ENCODE measurements at regions not wholly inside any gene's neighbourhood (a gene's known extent, or its start where the extent isn't known, plus 50 kb on each side); places are given as distances from the start of the nearest gene placed in this dataset.
"Not testable (repeated sequence)": the region's sequence is repeated elsewhere in the genome, so short reads cannot be mapped to it uniquely, and the experiment has no call there.

- H3K27me3 Mint-ChIP-seq (ENCODE audit: insufficient read depth): peaks cover 15% of the 10 kb centered on the region
- WGBS, 2 experiments (ENCODE audit: insufficient coverage in 1 of 2, insufficient read length in 1 of 2): 92 to 100% methylated on average over 2 to 4 of the region's 4 CpGs
- H3K4me1 ChIP-seq (ENCODE audit: control insufficient read depth, insufficient read depth, low read length): peaks cover 2% of the 10 kb centered on the region
- DNase-seq: no peak
- H3K27me3 ChIP-seq (ENCODE audit: control insufficient read depth, insufficient read depth, low read length, poor library complexity, severe bottlenecking): peaks cover 6% of the 10 kb centered on the region
- H3K36me3 ChIP-seq (ENCODE audit: control insufficient read depth, insufficient read depth, low read length): no peaks in the 10 kb centered on the region
- H3K27ac Mint-ChIP-seq: no peak overlapping the region
- no peak for TF ChIP-seq CTCF (conservative IDR thresholded peaks at IDR 0.05)
- H3K4me3 Mint-ChIP-seq: no peak overlapping the region
- H3K9me3 ChIP-seq (ENCODE audit: control insufficient read depth, low read length): no peaks in the 10 kb centered on the region
- no peak overlapping the region for H3K4me3 ChIP-seq (ENCODE audit: low read length)
- H3K9me3 Mint-ChIP-seq: peaks cover 1% of the 10 kb centered on the region
- no peaks in the 10 kb centered on the region for H3K36me3 Mint-ChIP-seq (ENCODE audit: low read depth)
- no peak overlapping the region for H3K27ac ChIP-seq (ENCODE audit: low read depth, low read length)
- H3K4me1 Mint-ChIP-seq: peaks cover 13% of the 10 kb centered on the region
- no peak overlapping the region for H3K9ac ChIP-seq (ENCODE audit: extremely low read depth, low read length, poor library complexity, severe bottlenecking)
These were observed 294.9 kb upstream of the ADGRL2 start for GRCh38 chr1:81505831-81506230.

GRCh38 chr1:81504820-81505219 lies 295.9 kb upstream of the ADGRL2 start:
- not testable (repeated sequence) for H3K27me3 ChIP-seq (ENCODE audit: control insufficient read depth, insufficient read depth, low read length, poor library complexity, severe bottlenecking); H3K27ac Mint-ChIP-seq; H3K4me1 ChIP-seq (ENCODE audit: control insufficient read depth, insufficient read depth, low read length); DNase-seq; H3K4me3 Mint-ChIP-seq; H3K4me3 ChIP-seq (ENCODE audit: low read length); H3K9ac ChIP-seq (ENCODE audit: extremely low read depth, low read length, poor library complexity, severe bottlenecking); H3K36me3 ChIP-seq (ENCODE audit: control insufficient read depth, insufficient read depth, low read length); H3K9me3 ChIP-seq (ENCODE audit: control insufficient read depth, low read length); H3K36me3 Mint-ChIP-seq (ENCODE audit: low read depth); H3K27ac ChIP-seq (ENCODE audit: low read depth, low read length); H3K9me3 Mint-ChIP-seq
- H3K4me1 Mint-ChIP-seq: peaks cover 12% of the 10 kb centered on the region
- H3K27me3 Mint-ChIP-seq (ENCODE audit: insufficient read depth): peaks cover 15% of the 10 kb centered on the region
- 98% methylated on average over 15 of the region's 16 CpGs; no CpG with 5 or more reads in 1 of the 2 experiments for WGBS, 2 experiments (ENCODE audit: insufficient coverage in 1 of 2, insufficient read length in 1 of 2)

GRCh38 chr1:81502705-81503104 lies 298.0 kb upstream of the ADGRL2 start:
- H3K36me3 ChIP-seq (ENCODE audit: control insufficient read depth, insufficient read depth, low read length); H3K27ac Mint-ChIP-seq; H3K27ac ChIP-seq (ENCODE audit: low read depth, low read length); H3K9ac ChIP-seq (ENCODE audit: extremely low read depth, low read length, poor library complexity, severe bottlenecking); H3K36me3 Mint-ChIP-seq (ENCODE audit: low read depth); H3K27me3 ChIP-seq (ENCODE audit: control insufficient read depth, insufficient read depth, low read length, poor library complexity, severe bottlenecking); H3K4me3 ChIP-seq (ENCODE audit: low read length); H3K9me3 Mint-ChIP-seq; H3K4me1 Mint-ChIP-seq; DNase-seq; H3K4me3 Mint-ChIP-seq; H3K4me1 ChIP-seq (ENCODE audit: control insufficient read depth, insufficient read depth, low read length); H3K9me3 ChIP-seq (ENCODE audit: control insufficient read depth, low read length): not testable (repeated sequence)
- H3K27me3 Mint-ChIP-seq (ENCODE audit: insufficient read depth): peaks cover 15% of the 10 kb centered on the region
- WGBS, 2 experiments (ENCODE audit: insufficient coverage in 1 of 2, insufficient read length in 1 of 2): 94% methylated on average over 18 of the region's 18 CpGs; no CpG with 5 or more reads in 1 of the 2 experiments

- H3K27me3 Mint-ChIP-seq (ENCODE audit: insufficient read depth): peaks cover 15% of the 10 kb centered on the region
- H3K9me3 Mint-ChIP-seq; H3K36me3 ChIP-seq (ENCODE audit: control insufficient read depth, insufficient read depth, low read length); H3K4me1 ChIP-seq (ENCODE audit: control insufficient read depth, insufficient read depth, low read length); H3K9me3 ChIP-seq (ENCODE audit: control insufficient read depth, low read length); H3K27me3 ChIP-seq (ENCODE audit: control insufficient read depth, insufficient read depth, low read length, poor library complexity, severe bottlenecking); H3K36me3 Mint-ChIP-seq (ENCODE audit: low read depth); H3K4me3 Mint-ChIP-seq; H3K9ac ChIP-seq (ENCODE audit: extremely low read depth, low read length, poor library complexity, severe bottlenecking); DNase-seq; H3K27ac Mint-ChIP-seq; H3K4me1 Mint-ChIP-seq; H3K4me3 ChIP-seq (ENCODE audit: low read length); H3K27ac ChIP-seq (ENCODE audit: low read depth, low read length): not testable (repeated sequence)
- WGBS, 2 experiments (ENCODE audit: insufficient coverage in 1 of 2, insufficient read length in 1 of 2): 93 to 100% methylated on average over 3 to 15 of the region's 15 CpGs
These were observed 299.2 kb upstream of the ADGRL2 start for GRCh38 chr1:81501485-81501884.

Data from endodermal cell (in vitro differentiated cells).